ENCODE measurements at regions not wholly inside any gene's neighbourhood (a gene's known extent, or its start where the extent isn't known, plus 50 kb on each side); places are given as distances from the start of the nearest gene placed in this dataset.

DNA sequence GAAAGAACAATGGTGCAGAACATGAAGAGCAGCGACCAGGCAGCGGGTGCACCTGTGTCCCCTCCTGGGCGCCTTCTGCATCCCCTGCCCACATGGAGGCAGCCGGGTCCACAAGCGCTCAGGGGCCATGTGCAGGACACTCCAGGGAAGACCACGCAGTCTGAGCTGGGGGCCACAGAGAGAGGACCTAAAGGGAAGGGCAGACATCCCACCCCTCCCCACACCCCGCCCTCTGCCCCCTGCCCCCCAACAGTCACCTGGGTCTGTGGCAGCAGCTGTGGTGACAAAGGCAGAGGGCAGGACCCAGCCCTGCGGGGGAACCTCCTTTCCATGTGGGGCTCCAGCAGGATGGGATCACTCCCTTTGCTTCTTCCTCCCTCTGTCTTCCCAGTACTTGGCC lies 805.7 kb downstream of the CDH9 start:
- intact Hi-C loops (cut with DNase I): no loop called here
- no peaks in the 10 kb centered on the region for H3K9me3 ChIP-seq
- no peak for FAIRE-seq
- no peak for TF ChIP-seq CTCF (IDR thresholded peaks at IDR 0.05)
- H3K4me3 ChIP-seq: no peak overlapping the region
- DNase-seq: no peak
- WGBS, 2 donors: 72 to 77% methylated on average over 8 of the region's 8 CpGs
- H3K4me1 ChIP-seq: no peaks in the 10 kb centered on the region
- no peak for ATAC-seq
- H3K36me3 ChIP-seq: no peaks in the 10 kb centered on the region
- H3K27ac ChIP-seq: no peak overlapping the region
- H3K27me3 ChIP-seq: no peaks in the 10 kb centered on the region

GRCh38 chr5:26231316-26231715 lies 807.1 kb downstream of the CDH9 start:
- intact Hi-C loops (cut with DNase I): no loop called here
- Histone ChIP-seq H3K27ac (no peak overlapping the region), H3K4me1 (no peaks in the 10 kb centered on the region), H3K36me3 (no peaks in the 10 kb centered on the region), H3K27me3 (no peaks in the 10 kb centered on the region), H3K9me3 (no peaks in the 10 kb centered on the region), H3K4me3 (no peak overlapping the region)
- ATAC-seq (no peak), DNase-seq (no peak), FAIRE-seq (no peak)
- 52 to 74% methylated on average over 9 of the region's 9 CpGs for WGBS, 2 donors
- no peak for TF ChIP-seq CTCF (IDR thresholded peaks at IDR 0.05)

DNA sequence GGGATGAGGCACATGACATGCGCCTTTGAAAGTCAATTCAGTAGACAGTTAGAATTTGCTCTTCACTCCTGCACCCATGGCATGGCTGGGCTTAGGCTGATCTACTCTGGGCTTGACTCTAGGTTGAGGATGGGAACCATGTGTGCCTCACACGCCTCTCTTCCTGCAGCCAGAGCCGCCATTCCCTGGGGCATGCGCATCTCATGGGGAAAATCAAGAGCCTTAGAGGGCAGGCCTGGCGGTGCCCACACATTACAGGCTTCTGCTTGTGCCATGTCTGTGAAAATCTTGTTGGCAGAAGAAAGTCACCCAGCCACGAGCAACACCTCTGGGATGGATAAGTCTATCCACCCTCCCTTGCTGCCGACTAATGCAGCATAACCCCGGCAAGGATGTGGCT lies 808.5 kb downstream of the CDH9 start:
- H3K4me1 ChIP-seq: no peaks in the 10 kb centered on the region
- no peaks in the 10 kb centered on the region for H3K36me3 ChIP-seq
- ATAC-seq (no peak), FAIRE-seq (no peak), DNase-seq (no peak)
- intact Hi-C loops (cut with DNase I): no loop called here
- no peak for TF ChIP-seq CTCF (IDR thresholded peaks at IDR 0.05)
- WGBS, 2 donors: 76 to 90% methylated on average over 8 of the region's 8 CpGs
- H3K27me3 ChIP-seq: no peaks in the 10 kb centered on the region
- no peaks in the 10 kb centered on the region for H3K9me3 ChIP-seq
- no peak overlapping the region for H3K4me3 ChIP-seq
- H3K27ac ChIP-seq: no peak overlapping the region

- DNase-seq (no peak), FAIRE-seq (no peak), ATAC-seq (no peak)
- H3K9me3 ChIP-seq: no peaks in the 10 kb centered on the region
- H3K4me3 ChIP-seq: no peak overlapping the region
- intact Hi-C loops (cut with DNase I): no loop called here
- no peaks in the 10 kb centered on the region for H3K36me3 ChIP-seq
- H3K27me3 ChIP-seq: no peaks in the 10 kb centered on the region
- WGBS, 2 donors: 39 to 55% methylated on average over 6 of the region's 6 CpGs
- no peaks in the 10 kb centered on the region for H3K4me1 ChIP-seq
- no peak overlapping the region for H3K27ac ChIP-seq
- no peak for TF ChIP-seq CTCF (IDR thresholded peaks at IDR 0.05)
Observed at GRCh38 chr5:26227245-26227644, 811.1 kb downstream of the CDH9 start.

DNA sequence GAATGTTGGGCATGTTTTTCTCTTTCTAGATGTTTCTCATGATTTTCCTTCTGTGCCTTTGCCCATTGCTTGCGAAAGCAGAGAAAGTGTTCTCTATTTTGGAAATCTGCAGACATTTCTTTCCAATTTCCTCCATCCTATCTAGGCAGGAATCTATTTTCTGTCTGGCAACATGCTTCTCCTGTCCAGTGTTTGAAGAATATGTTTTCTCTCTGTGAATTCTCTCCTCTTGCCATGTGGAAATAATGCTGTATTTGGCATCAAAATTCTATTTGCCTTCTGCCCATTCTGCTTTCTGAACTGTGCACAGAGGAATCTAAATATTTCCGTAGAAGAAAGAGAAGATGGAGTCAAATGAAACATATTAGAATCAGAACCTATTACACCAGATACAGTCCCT lies 833.3 kb downstream of the CDH9 start:
- Histone ChIP-seq H3K36me3 (no peaks in the 10 kb centered on the region), H3K9me3 (no peaks in the 10 kb centered on the region), H3K4me1 (no peaks in the 10 kb centered on the region), H3K4me3 (no peak overlapping the region), H3K27me3 (no peaks in the 10 kb centered on the region), H3K27ac (no peak overlapping the region)
- DNase-seq (no peak), FAIRE-seq (no peak), ATAC-seq (no peak)
- 67 to 92% methylated on average over 2 of the region's 2 CpGs for WGBS, 2 donors
- no peak for TF ChIP-seq CTCF (IDR thresholded peaks at IDR 0.05)
- intact Hi-C loops (cut with DNase I): no loop called here

Measured in pancreas (tissue), 10 donors.